A673 (cell line): ENCODE measurements at regions not wholly inside any gene's neighbourhood (a gene's known extent, or its start where the extent isn't known, plus 50 kb on each side); places are given as distances from the start of the nearest gene placed in this dataset.
"Not testable (repeated sequence)": the region's sequence is repeated elsewhere in the genome, so short reads cannot be mapped to it uniquely, and the experiment has no call there.

Source experiments
- BruUV-seq: library from RNA; stranded (reverse); fragments of 400-500 nt; replicated peaks from 2 replicates; lab custom pipeline; 2021; lab: Mats Ljungman, UMichigan
- CTCF ChIA-PET: fragments of 300-600 bp; sonication (Branson Sonifier 250); formaldehyde crosslinking; loops from one replicate; lab custom pipeline; 2022; ENCODE audit warnings: antibody characterized with exemption; lab: Charles Lee
- POLR2A ChIA-PET: fragments of 300-600 bp; sonication (Branson Sonifier 250); formaldehyde crosslinking; loops from one replicate; lab custom pipeline; 2022; ENCODE audit warnings: antibody characterized with exemption; ENCODE audit not compliant: low non-redundant PET; lab: Charles Lee
- DNase-seq: peaks from one replicate; pipeline ENCODE4 v3.0.0-alpha.2; 2015; ENCODE audit warnings: low spot score
- H3K27ac ChIP-seq: fragments of 200-600 bp; sonication (generic); 2 replicates; pipeline ENCODE4 v1.5.1; 2016; ENCODE audit warnings: mixed run types, low read depth, mild to moderate bottlenecking, mixed read lengths, antibody characterized with exemption, low read length; ENCODE audit not compliant: poor library complexity, severe bottlenecking
- H3K27me3 ChIP-seq: fragments of 200-600 bp; sonication (generic); replicated peaks from 2 replicates; pipeline ENCODE4 v1.6.1; 2017; ENCODE audit warnings: mixed run types, low read depth, mild to moderate bottlenecking, mixed read lengths, antibody characterized with exemption, low read length; ENCODE audit not compliant: insufficient read depth, poor library complexity
- H3K36me3 ChIP-seq: fragments of 200-600 bp; sonication (generic); 2 replicates; pipeline ENCODE4 v1.6.1; 2016; ENCODE audit warnings: mixed run types, mild to moderate bottlenecking, mixed read lengths, antibody characterized with exemption, low read length; ENCODE audit not compliant: insufficient read depth, poor library complexity, severe bottlenecking
- H3K4me1 ChIP-seq: fragments of 200-600 bp; sonication (generic); 2 replicates; pipeline ENCODE4 v1.6.1; 2017; ENCODE audit warnings: mixed run types, mild to moderate bottlenecking, mixed read lengths, antibody characterized with exemption, low read length; ENCODE audit not compliant: insufficient read depth, poor library complexity, severe bottlenecking
- H3K4me3 ChIP-seq: fragments of 200-600 bp; sonication (generic); 2 replicates; pipeline ENCODE4 v1.5.1; 2016; ENCODE audit warnings: low read depth, mixed run types, mild to moderate bottlenecking, mixed read lengths, low read length; ENCODE audit not compliant: poor library complexity, severe bottlenecking
- H3K9me3 ChIP-seq: fragments of 200-600 bp; sonication (generic); 2 replicates; pipeline ENCODE4 v1.6.1; 2016; ENCODE audit warnings: mixed run types, low read depth, mild to moderate bottlenecking, mixed read lengths, antibody characterized with exemption, low read length; ENCODE audit not compliant: poor library complexity, severe bottlenecking
- EZH2 ChIP-seq: fragments of 200-600 bp; sonication (generic); IDR thresholded peaks from 2 replicates; pipeline ENCODE4 v1.6.1; 2017; ENCODE audit warnings: borderline replicate concordance, low read depth, mild to moderate bottlenecking, mixed read lengths, antibody characterized with exemption, low read length; ENCODE audit not compliant: poor library complexity, severe bottlenecking
- intact Hi-C: fragments of 100-400 bp; cut with micrococcal nuclease; formaldehyde crosslinking; loops from one replicate; pipeline ENCODE4 v1.10.0; 2022; ENCODE audit not compliant: unreplicated experiment
- TF ChIP-seq, protein P1 (sequence below): fragments of 300-800, 200-600 bp; sonication (generic); conservative IDR thresholded peaks from 2 replicates; pipeline ENCODE4 v1.5.1; 2017; ENCODE audit warnings: low read depth, mild to moderate bottlenecking, antibody characterized with exemption, low read length, moderate library complexity, mixed read lengths

DNA sequence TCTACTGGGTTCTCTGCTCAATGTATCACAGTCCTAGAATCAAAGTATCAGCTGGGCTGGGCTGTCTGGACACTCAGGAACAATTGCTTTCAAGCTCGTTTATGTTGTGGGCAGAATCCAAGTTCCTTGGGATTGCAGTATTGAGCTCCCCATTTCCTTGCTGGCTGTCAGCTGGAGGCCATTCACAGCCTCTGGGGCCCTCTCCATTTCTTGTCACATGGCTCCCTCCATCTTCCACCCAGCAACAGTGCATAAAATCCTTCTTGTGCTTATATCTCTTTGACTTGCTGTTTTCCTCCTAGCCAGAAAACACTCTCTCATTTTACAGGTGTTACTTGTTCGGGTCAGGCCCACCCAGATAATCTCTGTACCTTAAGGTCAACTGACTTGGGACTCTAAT lies 363.5 kb downstream of the IGSF11 start:
- no peaks in the 10 kb centered on the region for H3K9me3 ChIP-seq
- CTCF ChIA-PET = no interaction called here
- BruUV-seq = no TSS peak
- POLR2A ChIA-PET = no interaction called here
- no peaks in the 10 kb centered on the region for H3K4me1 ChIP-seq
- TF ChIP-seq, protein P1, sequence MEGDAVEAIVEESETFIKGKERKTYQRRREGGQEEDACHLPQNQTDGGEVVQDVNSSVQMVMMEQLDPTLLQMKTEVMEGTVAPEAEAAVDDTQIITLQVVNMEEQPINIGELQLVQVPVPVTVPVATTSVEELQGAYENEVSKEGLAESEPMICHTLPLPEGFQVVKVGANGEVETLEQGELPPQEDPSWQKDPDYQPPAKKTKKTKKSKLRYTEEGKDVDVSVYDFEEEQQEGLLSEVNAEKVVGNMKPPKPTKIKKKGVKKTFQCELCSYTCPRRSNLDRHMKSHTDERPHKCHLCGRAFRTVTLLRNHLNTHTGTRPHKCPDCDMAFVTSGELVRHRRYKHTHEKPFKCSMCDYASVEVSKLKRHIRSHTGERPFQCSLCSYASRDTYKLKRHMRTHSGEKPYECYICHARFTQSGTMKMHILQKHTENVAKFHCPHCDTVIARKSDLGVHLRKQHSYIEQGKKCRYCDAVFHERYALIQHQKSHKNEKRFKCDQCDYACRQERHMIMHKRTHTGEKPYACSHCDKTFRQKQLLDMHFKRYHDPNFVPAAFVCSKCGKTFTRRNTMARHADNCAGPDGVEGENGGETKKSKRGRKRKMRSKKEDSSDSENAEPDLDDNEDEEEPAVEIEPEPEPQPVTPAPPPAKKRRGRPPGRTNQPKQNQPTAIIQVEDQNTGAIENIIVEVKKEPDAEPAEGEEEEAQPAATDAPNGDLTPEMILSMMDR = no peak
- TF ChIP-seq EZH2 = no peak
- no peaks in the 10 kb centered on the region for H3K27me3 ChIP-seq
- no peaks in the 10 kb centered on the region for H3K36me3 ChIP-seq
- no peak overlapping the region for H3K27ac ChIP-seq
- no peak overlapping the region for H3K4me3 ChIP-seq
- intact Hi-C loops = no loop called here
- DNase-seq = no peak

DNA sequence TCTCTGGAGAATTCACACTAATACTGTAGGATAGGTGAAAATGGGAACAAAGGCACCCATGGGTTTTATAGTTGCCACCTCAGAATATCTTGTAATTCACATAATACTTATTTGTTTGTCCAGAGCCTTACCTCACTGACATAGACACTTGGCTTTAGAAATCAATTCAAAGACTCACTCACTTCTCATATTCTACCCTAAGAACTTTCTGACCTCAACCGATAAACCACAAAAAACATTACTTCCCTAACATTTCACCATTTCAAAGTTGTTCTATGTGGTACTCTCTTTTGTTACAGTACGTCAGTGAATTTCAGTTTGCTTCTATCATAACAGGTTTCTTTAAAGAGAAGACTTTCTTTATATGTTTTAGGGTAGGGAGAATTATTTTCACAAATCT lies 359.3 kb downstream of the IGSF11 start:
- H3K4me3 ChIP-seq = no peak overlapping the region
- no peaks in the 10 kb centered on the region for H3K36me3 ChIP-seq
- BruUV-seq = no TSS peak
- POLR2A ChIA-PET = no interaction called here
- no peaks in the 10 kb centered on the region for H3K4me1 ChIP-seq
- intact Hi-C loops = no loop called here
- H3K27ac ChIP-seq = no peak overlapping the region
- TF ChIP-seq, protein P1 = no peak
- TF ChIP-seq EZH2 = no peak
- no peak for DNase-seq
- CTCF ChIA-PET = no interaction called here
- H3K9me3 ChIP-seq = no peaks in the 10 kb centered on the region
- no peaks in the 10 kb centered on the region for H3K27me3 ChIP-seq

DNA sequence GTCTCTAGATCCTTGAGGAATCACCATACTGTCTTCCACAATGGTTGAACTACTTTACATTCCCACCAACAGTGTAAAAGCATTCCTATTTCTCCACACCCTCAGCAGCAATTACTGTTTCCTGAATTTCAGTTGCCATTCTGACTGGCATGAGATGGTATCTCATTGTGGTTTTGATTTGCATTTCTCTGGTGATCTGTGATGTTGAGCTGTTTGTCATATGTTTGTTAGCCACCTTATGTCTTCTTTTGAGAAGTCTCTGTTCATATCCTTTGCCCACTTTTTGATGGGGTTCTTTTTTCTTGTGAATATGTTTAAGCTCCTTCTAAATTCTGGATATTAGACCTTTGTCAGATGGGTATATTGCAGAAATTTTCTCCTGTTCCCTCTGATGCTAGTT lies 356.0 kb downstream of the IGSF11 start:
- H3K36me3 ChIP-seq, DNase-seq, H3K9me3 ChIP-seq, H3K4me3 ChIP-seq, intact Hi-C loops, H3K27ac ChIP-seq, BruUV-seq, H3K27me3 ChIP-seq, H3K4me1 ChIP-seq, POLR2A ChIA-PET, CTCF ChIA-PET: not testable (repeated sequence)

DNA sequence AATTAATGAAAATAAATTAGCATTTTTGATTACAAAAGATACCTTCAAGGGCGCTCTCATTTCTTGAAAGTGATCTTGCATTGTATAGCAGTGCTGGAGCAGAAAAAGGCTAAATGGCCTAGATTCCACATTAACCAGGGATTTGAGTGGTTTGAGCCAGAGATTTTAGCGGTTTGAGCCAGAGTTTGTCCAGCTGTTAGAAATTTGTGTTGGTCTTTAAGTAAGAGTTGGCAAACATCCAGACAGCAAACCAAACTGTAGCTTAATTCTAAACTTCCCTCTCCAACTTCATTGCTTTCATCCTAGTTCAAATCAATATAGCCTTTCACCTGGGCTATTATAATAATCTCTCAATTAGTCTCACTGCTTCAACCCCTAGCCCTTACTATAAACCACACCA lies 351.7 kb downstream of the IGSF11 start:
- Histone ChIP-seq H3K36me3 (no peaks in the 10 kb centered on the region), H3K27ac (no peak overlapping the region), H3K4me1 (no peaks in the 10 kb centered on the region), H3K27me3 (no peaks in the 10 kb centered on the region), H3K4me3 (no peak overlapping the region), H3K9me3 (no peaks in the 10 kb centered on the region)
- ChIA-PET CTCF (no interaction called here), POLR2A (no interaction called here)
- DNase-seq = no peak
- BruUV-seq = no TSS peak
- intact Hi-C loops = no loop called here
- no peak for TF ChIP-seq EZH2
- TF ChIP-seq, protein P1 = no peak
